ENCODE measurements at regions not wholly inside any gene's neighbourhood (a gene's known extent, or its start where the extent isn't known, plus 50 kb on each side); places are given as distances from the start of the nearest gene placed in this dataset.

DNA sequence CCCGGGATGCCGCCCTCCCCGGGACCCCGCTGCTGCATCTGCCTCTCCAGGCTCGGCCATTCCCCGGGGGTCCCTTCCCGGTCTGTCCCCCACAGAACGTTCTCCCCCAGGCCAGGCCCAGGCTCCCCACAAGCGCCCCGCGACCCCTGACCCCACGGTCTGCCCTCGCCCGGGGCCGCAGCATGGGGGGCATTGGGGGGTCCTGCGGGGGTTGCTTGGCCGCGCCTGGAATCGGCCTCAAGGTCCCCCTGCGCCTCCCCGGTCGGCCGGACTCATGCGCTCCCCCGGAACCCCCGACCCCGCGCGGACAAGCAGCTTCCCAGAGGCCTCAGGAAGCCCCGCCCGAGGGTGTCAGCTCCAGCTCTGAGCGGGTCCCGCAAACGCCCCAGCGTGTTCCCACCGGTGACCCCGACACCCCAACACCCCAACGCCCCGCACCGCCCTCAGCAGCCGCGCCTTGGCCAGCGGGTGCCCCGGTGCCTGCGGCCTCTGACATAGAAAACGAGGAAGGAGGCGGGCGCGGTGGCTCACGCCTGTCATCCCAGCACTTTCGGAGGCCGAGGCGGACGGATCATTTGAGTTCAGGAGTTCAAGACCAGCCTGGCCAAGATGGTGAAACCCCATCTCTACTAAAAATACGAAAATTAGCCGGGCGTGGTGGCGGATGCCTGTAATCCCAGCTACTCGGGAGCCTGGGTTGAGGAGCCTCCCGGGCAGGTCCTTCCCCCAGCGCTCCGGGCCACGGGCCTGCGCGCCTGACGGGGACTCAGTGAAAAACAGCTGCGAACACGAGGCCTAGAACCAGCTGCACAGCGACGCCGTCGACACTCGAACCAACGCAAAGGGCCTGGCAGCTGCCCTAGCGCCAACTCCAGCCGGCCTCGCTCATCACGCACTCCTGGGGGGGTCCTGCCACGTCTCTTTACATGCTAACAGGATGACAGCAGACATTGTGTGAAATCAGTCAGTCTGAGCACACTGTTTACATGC, 61.8 kb upstream of the CTDP1 start:
- Histone ChIP-seq H3K4me1 (ENCODE audit: control insufficient read depth in 1 of 2, insufficient read depth in 2 of 2, low read length in 2 of 2) (no peaks in the 10 kb centered on the region), H3K4me2 (ENCODE audit: low read length) (no peak overlapping the region), H3K4me3 (replicated peaks in 1 of 2; ENCODE audit: low read depth in 1 of 2, low read length in 2 of 2) (no peak overlapping the region), H3K27me3 (ENCODE audit: insufficient read depth, low read length) (no peaks in the 10 kb centered on the region; the same call in 1 of the 2 replicates), H4K20me1 (ENCODE audit: insufficient read depth) (no peaks in the 10 kb centered on the region), H3K36me3 (ENCODE audit: control insufficient read depth in 1 of 2, insufficient read depth in 2 of 2, low read length in 2 of 2) (no peaks in the 10 kb centered on the region), H3K79me2 (ENCODE audit: insufficient read depth, low read length) (no peaks in the 10 kb centered on the region), H3K9me2 (ENCODE audit: insufficient read depth) (no peaks in the 10 kb centered on the region), H3K27ac (ENCODE audit: low read depth, low read length) (no peak overlapping the region), H2AFZ (ENCODE audit: low read depth, low read length, poor library complexity, severe bottlenecking) (no peak overlapping the region), H3K9ac (ENCODE audit: low read length) (no peak overlapping the region), H3K9me3 (ENCODE audit: control insufficient read depth in 1 of 2, insufficient read depth in 1 of 2, low read depth in 1 of 2, low read length in 2 of 2) (no peaks in the 10 kb centered on the region)
- ChIA-PET RAD21 (ENCODE audit: low non-redundant PET in 1 of 2, low total read pairs in 2 of 2, uncharacterized antibody in 2 of 2, unreplicated experiment in 2 of 2) (no interaction called here), POLR2A (no interaction called here), CTCF (no interaction called here)
- intact Hi-C loops (cut with micrococcal nuclease), result no loop called here
- TF ChIP-seq SP1 (IDR thresholded peaks at IDR 0.05; ENCODE audit: low read depth) (no peak), ELF1 (IDR thresholded peaks at IDR 0.05; ENCODE audit: borderline replicate concordance, low read depth) (no peak), CEBPB (IDR thresholded peaks at IDR 0.05; ENCODE audit: low read depth) (no peak), JUND (IDR thresholded peaks at IDR 0.05) (no peak), FOSL1 (IDR thresholded peaks at IDR 0.05; ENCODE audit: low read depth) (no peak), CBX3 (IDR thresholded peaks at IDR 0.05; ENCODE audit: low read depth) (no peak), ZFX (IDR thresholded peaks at IDR 0.05) (no peak), POLR2AphosphoS5 (IDR thresholded peaks at IDR 0.05; ENCODE audit: low read depth, low read length) (no peak), SRF (IDR thresholded peaks at IDR 0.05; ENCODE audit: low read depth) (no peak), ZNF274 (IDR thresholded peaks at IDR 0.05; ENCODE audit: low read depth, low read length) (no peak), TCF7L2 (IDR thresholded peaks at IDR 0.05; ENCODE audit: borderline replicate concordance, extremely low read depth, insufficient read depth, insufficient read length) (no peak), EZH2 (IDR thresholded peaks at IDR 0.05) (no peak), POLR2A (IDR thresholded peaks at IDR 0.05; ENCODE audit: borderline replicate concordance, extremely low read depth, insufficient read depth, insufficient read length) (no peak), SIN3A (IDR thresholded peaks at IDR 0.05; ENCODE audit: low read depth) (no peak), EGR1 (IDR thresholded peaks at IDR 0.05; ENCODE audit: low read depth) (no peak), ATF3 (IDR thresholded peaks at IDR 0.05) (no peak), REST (IDR thresholded peaks at IDR 0.05; ENCODE audit: low read depth) (no peak)
- TF ChIP-seq, protein P1, sequence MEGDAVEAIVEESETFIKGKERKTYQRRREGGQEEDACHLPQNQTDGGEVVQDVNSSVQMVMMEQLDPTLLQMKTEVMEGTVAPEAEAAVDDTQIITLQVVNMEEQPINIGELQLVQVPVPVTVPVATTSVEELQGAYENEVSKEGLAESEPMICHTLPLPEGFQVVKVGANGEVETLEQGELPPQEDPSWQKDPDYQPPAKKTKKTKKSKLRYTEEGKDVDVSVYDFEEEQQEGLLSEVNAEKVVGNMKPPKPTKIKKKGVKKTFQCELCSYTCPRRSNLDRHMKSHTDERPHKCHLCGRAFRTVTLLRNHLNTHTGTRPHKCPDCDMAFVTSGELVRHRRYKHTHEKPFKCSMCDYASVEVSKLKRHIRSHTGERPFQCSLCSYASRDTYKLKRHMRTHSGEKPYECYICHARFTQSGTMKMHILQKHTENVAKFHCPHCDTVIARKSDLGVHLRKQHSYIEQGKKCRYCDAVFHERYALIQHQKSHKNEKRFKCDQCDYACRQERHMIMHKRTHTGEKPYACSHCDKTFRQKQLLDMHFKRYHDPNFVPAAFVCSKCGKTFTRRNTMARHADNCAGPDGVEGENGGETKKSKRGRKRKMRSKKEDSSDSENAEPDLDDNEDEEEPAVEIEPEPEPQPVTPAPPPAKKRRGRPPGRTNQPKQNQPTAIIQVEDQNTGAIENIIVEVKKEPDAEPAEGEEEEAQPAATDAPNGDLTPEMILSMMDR (IDR thresholded peaks at IDR 0.05 in 2 of 3, conservative IDR thresholded peaks at IDR 0.05 in 1 of 3; ENCODE audit: borderline replicate concordance in 1 of 3, insufficient read depth in 1 of 3, low read depth in 2 of 3, low read length in 2 of 3), result no peak
- no peak for DNase-seq (ENCODE audit: low read depth, low spot score)
- ATAC-seq, result no peak
- BruUV-seq (replicated peaks), result no TSS peak
